DMS79 treated with DMSO at 0.1 percent for 48 hours (cell line): ENCODE measurements at regions not wholly inside any gene's neighbourhood (a gene's known extent, or its start where the extent isn't known, plus 50 kb on each side); places are given as distances from the start of the nearest gene placed in this dataset.
"Not testable (repeated sequence)": the region's sequence is repeated elsewhere in the genome, so short reads cannot be mapped to it uniquely, and the experiment has no call there.

Experiments
- DNase-seq: peaks from one replicate; lab custom pipeline; 2025; lab: John Stamatoyannopoulos, UW

GRCh38 chr4:33923469-33923868 lies 2320.8 kb downstream of the ARAP2 start:
- DNase-seq, result no peak

GRCh38 chr4:33924239-33924638 lies 2320.1 kb downstream of the ARAP2 start:
- no peak for DNase-seq

GRCh38 chr4:33924811-33925210 lies 2319.5 kb downstream of the ARAP2 start:
- no peak for DNase-seq

- no peak for DNase-seq
These were observed 2313.8 kb downstream of the ARAP2 start for GRCh38 chr4:33930497-33930896.

GRCh38 chr4:33931026-33931425 lies 2313.3 kb downstream of the ARAP2 start:
- DNase-seq, result no peak

- DNase-seq, result no peak
These were observed 2304.0 kb downstream of the ARAP2 start for GRCh38 chr4:33940281-33940680.

- DNase-seq, result no peak
These were observed 2302.5 kb downstream of the ARAP2 start for GRCh38 chr4:33941854-33942253.

- DNase-seq, result no peak
These were observed 2295.4 kb downstream of the ARAP2 start for GRCh38 chr4:33948921-33949320.

GRCh38 chr4:33953848-33954247 lies 2290.5 kb downstream of the ARAP2 start:
- DNase-seq, result not testable (repeated sequence)

- DNase-seq, result no peak
These were observed 2289.6 kb downstream of the ARAP2 start for GRCh38 chr4:33954759-33955158.

GRCh38 chr4:33959519-33959918 lies 2284.8 kb downstream of the ARAP2 start:
- no peak for DNase-seq

- no peak for DNase-seq
These were observed 2282.6 kb downstream of the ARAP2 start for GRCh38 chr4:33961761-33962160.

- no peak for DNase-seq
These were observed 2277.5 kb downstream of the ARAP2 start for GRCh38 chr4:33966808-33967207.

GRCh38 chr4:33974270-33974669 lies 2270.0 kb downstream of the ARAP2 start:
- no peak for DNase-seq

GRCh38 chr4:33975995-33976394 lies 2268.3 kb downstream of the ARAP2 start:
- no peak for DNase-seq

GRCh38 chr4:33979781-33980180 lies 2264.5 kb downstream of the ARAP2 start:
- DNase-seq, result not testable (repeated sequence)

GRCh38 chr4:33980361-33980760 lies 2264.0 kb downstream of the ARAP2 start:
- DNase-seq, result no peak

GRCh38 chr4:33989820-33990443 lies 2254.4 kb downstream of the ARAP2 start:
- DNase-seq, result no peak

GRCh38 chr4:33996075-33996718 lies 2248.1 kb downstream of the ARAP2 start:
- DNase-seq, result no peak

GRCh38 chr4:33998291-33998690 lies 2246.0 kb downstream of the ARAP2 start:
- DNase-seq, result no peak

GRCh38 chr4:34000356-34000755 lies 2244.0 kb downstream of the ARAP2 start:
- DNase-seq, result no peak

GRCh38 chr4:34006540-34006939 lies 2237.8 kb downstream of the ARAP2 start:
- DNase-seq, result not testable (repeated sequence)

- DNase-seq, result no peak
These were observed 2234.4 kb downstream of the ARAP2 start for GRCh38 chr4:34009951-34010350.
